A549 (cell line): ENCODE measurements at regions not wholly inside any gene's neighbourhood (a gene's known extent, or its start where the extent isn't known, plus 50 kb on each side); places are given as distances from the start of the nearest gene placed in this dataset.
"Not testable (repeated sequence)": the region's sequence is repeated elsewhere in the genome, so short reads cannot be mapped to it uniquely, and the experiment has no call there.

Experiments used
- ATAC-seq, 2 experiments: fragments of 200-7000 bp in 1 of 2; fragments of >200 bp in 1 of 2; cut with Nextera tagmentation in 1 of 2; cut with Tn5 transposase in 1 of 2; 3 replicates each; pipeline versions ENCODE4 v1.8.0 to v1.9.1; 2018 to 2020; ENCODE audit warnings: mild to moderate bottlenecking in 1 of 2, moderate library complexity in 1 of 2
- CTCF ChIA-PET: fragments of 300-600 bp; sonication (Branson Sonifier 250); formaldehyde crosslinking; extraction: SDS; loops from one replicate; lab custom pipeline; 2021; ENCODE audit warnings: antibody characterized with exemption, inconsistent platforms; lab: Yijun Ruan, JAX
- POLR2A ChIA-PET: fragments of 350-600 bp; formaldehyde crosslinking; extraction: SDS; loops from one replicate; lab custom pipeline; 2021; ENCODE audit warnings: antibody characterized with exemption, inconsistent platforms; lab: Yijun Ruan, JAX
- DNase-seq, 2 experiments: peaks; one replicate each; pipeline versions ENCODE4 v3.0.0 to v3.0.0-alpha.2; 2011 to 2016; ENCODE audit warnings: low read depth in 1 of 2, low spot score in 1 of 2
- FAIRE-seq: peaks from 2 replicates; lab custom pipeline; 2011; peaks lifted over from hg19 to GRCh38; lab: Jason Lieb, UNC
- H3K27ac ChIP-seq, 2 experiments: fragments of >200 bp; sonication (Bioruptor Twin); formaldehyde crosslinking; 3 replicates each; pipeline ENCODE4 v1.5.1; 2016 to 2017
- H3K4me1 ChIP-seq: fragments of >200 bp; sonication (Bioruptor Twin); formaldehyde crosslinking; 3 replicates; pipeline ENCODE4 v1.6.1; 2016
- H3K4me2 ChIP-seq: fragments of >200 bp; sonication (Bioruptor Twin); formaldehyde crosslinking; 3 replicates; pipeline ENCODE4 v1.6.1; 2016
- H3K4me3 ChIP-seq: fragments of >200 bp; sonication (Bioruptor Twin); formaldehyde crosslinking; 3 replicates; pipeline ENCODE4 v1.5.1; 2016
- H3K9me3 ChIP-seq: fragments of >200 bp; sonication (Bioruptor Twin); formaldehyde crosslinking; 3 replicates; pipeline ENCODE4 v1.6.1; 2016
- ATOH8 ChIP-seq: fragments of 250-450 bp; sonication (Bioruptor Pico); IDR thresholded peaks from 2 replicates; pipeline ENCODE4 v1.5.0; 2020; ENCODE audit warnings: low read depth, mild to moderate bottlenecking, moderate library complexity
- BHLHE40 ChIP-seq: IDR thresholded peaks from 2 replicates; pipeline ENCODE4 v1.6.1; 2012; ENCODE audit warnings: low read depth, low read length, inconsistent platforms
- EHF ChIP-seq: fragments of 250-450 bp; sonication (Bioruptor Pico); IDR thresholded peaks from 2 replicates; pipeline ENCODE4 v1.5.0; 2020; ENCODE audit warnings: mild to moderate bottlenecking
- HEYL ChIP-seq: fragments of 250-450 bp; sonication (Bioruptor Pico); IDR thresholded peaks from 2 replicates; pipeline ENCODE4 v1.8.0; 2021; ENCODE audit warnings: mild to moderate bottlenecking, moderate library complexity
- HOXA7 ChIP-seq: fragments of 250-450 bp; sonication (Bioruptor Pico); IDR thresholded peaks from 2 replicates; pipeline ENCODE4 v1.5.0; 2020; ENCODE audit warnings: mild to moderate bottlenecking, moderate library complexity
- MAFK ChIP-seq: fragments of 450-650 bp; IDR thresholded peaks from 2 replicates; pipeline ENCODE4 v1.6.1; 2014; ENCODE audit not compliant: partially characterized antibody
- MYC ChIP-seq: IDR thresholded peaks from 2 replicates; pipeline ENCODE4 v1.6.1; 2012; ENCODE audit warnings: mild to moderate bottlenecking, inconsistent platforms, low read length, improper control_type of control experiment, borderline replicate concordance
- PHF8 ChIP-seq: fragments of 200-600 bp; sonication (generic); IDR thresholded peaks from 2 replicates; pipeline ENCODE4 v1.6.1; 2016; ENCODE audit warnings: low read depth, mild to moderate bottlenecking, antibody characterized with exemption, moderate library complexity, borderline replicate concordance
- POLR2AphosphoS2 ChIP-seq: conservative IDR thresholded peaks from 2 replicates; pipeline ENCODE4 v1.6.1; 2012; ENCODE audit warnings: low read length, improper control_type of control experiment, inconsistent platforms
- RAD21 ChIP-seq, 2 experiments: fragments of >200 bp in 1 of 2; sonication (Bioruptor Twin) in 1 of 2; formaldehyde crosslinking in 1 of 2; IDR thresholded peaks in 1 of 2; conservative IDR thresholded peaks in 1 of 2; 2 replicates in 1 of 2; 3 replicates in 1 of 2; pipeline ENCODE4 v1.6.1; 2012 to 2018; ENCODE audit warnings: inconsistent platforms in 1 of 2
- RARB ChIP-seq: fragments of 250-450 bp; sonication (Bioruptor Pico); IDR thresholded peaks from 2 replicates; pipeline ENCODE4 v1.8.0; 2021; ENCODE audit warnings: mild to moderate bottlenecking, moderate library complexity
- RCOR1 ChIP-seq: fragments of 150-350 bp; IDR thresholded peaks from 2 replicates; pipeline ENCODE4 v1.6.1; 2014; ENCODE audit warnings: antibody characterized with exemption, low read length, low read depth
- REST ChIP-seq: fragments of 200-600 bp; sonication (generic); IDR thresholded peaks from 2 replicates; pipeline ENCODE4 v1.6.1; 2016; ENCODE audit warnings: antibody characterized with exemption, mild to moderate bottlenecking, moderate library complexity
- SMC3 ChIP-seq: fragments of >200 bp; sonication (Bioruptor Twin); formaldehyde crosslinking; IDR thresholded peaks from 3 replicates; pipeline ENCODE4 v1.6.1; 2018; ENCODE audit warnings: inconsistent platforms
- TFCP2L1 ChIP-seq: fragments of 250-450 bp; sonication (Bioruptor Pico); IDR thresholded peaks from 2 replicates; pipeline ENCODE4 v1.5.0; 2021; ENCODE audit warnings: mild to moderate bottlenecking
- USF2 ChIP-seq: fragments of 450-650 bp; IDR thresholded peaks from 2 replicates; pipeline ENCODE4 v1.6.1; 2014; ENCODE audit warnings: antibody characterized with exemption
- ZFP36 ChIP-seq: fragments of 450-650 bp; IDR thresholded peaks from 2 replicates; pipeline ENCODE4 v1.6.1; 2014; ENCODE audit warnings: borderline replicate concordance; ENCODE audit not compliant: partially characterized antibody
- WGBS: methylation state at CpG from one replicate; pipeline ENCODE4 v1.1.6; 2017; ENCODE audit errors: missing lambda C conversion rate; 5-methylcytosine and 5-hydroxymethylcytosine counted together

GRCh38 chr7:108911016-108911415 lies 341.3 kb downstream of the DNAJB9 start:
- ATAC-seq = no peak

GRCh38 chr7:108920490-108920889 lies 350.8 kb downstream of the DNAJB9 start:
- ATAC-seq = no peak
- WGBS = 0% methylated on average over 1 of the region's 1 CpG
- POLR2A ChIA-PET = no interaction called here

More at GRCh38 chr7:108911016-108911415, 341.3 kb downstream of the DNAJB9 start:
- ChIA-PET CTCF (no interaction called here), POLR2A (no interaction called here)
- FAIRE-seq = no peak
- no peak for TF ChIP-seq SMC3
- TF ChIP-seq RARB (CRISPR knock-in tag) = no peak
- no peak for TF ChIP-seq REST
- TF ChIP-seq BHLHE40 = no peak
- TF ChIP-seq USF2 = no peak
- TF ChIP-seq TFCP2L1 (CRISPR knock-in tag) = no peak
- no peak for TF ChIP-seq MAFK
- TF ChIP-seq RCOR1 = no peak
- no peak for TF ChIP-seq MYC
- no peak for TF ChIP-seq PHF8
- TF ChIP-seq EHF (CRISPR knock-in tag) = no peak
- no peak overlapping the region for H3K4me3 ChIP-seq
- no peak overlapping the region for H3K4me2 ChIP-seq
- no peak overlapping the region for H3K27ac ChIP-seq
- no peak for DNase-seq
- no peaks in the 10 kb centered on the region; the same call in 2 of the 3 replicates for H3K9me3 ChIP-seq
- WGBS = 27% methylated on average over 1 of the region's 1 CpG
- no peaks in the 10 kb centered on the region for H3K4me1 ChIP-seq

GRCh38 chr7:108943048-108943447 lies 373.4 kb downstream of the DNAJB9 start:
- DNase-seq, ATAC-seq, H3K9me3 ChIP-seq, FAIRE-seq, CTCF ChIA-PET, H3K27ac ChIP-seq, POLR2A ChIA-PET, H3K4me1 ChIP-seq: not testable (repeated sequence)
- H3K4me3 ChIP-seq = peak overlapping the region; percentile 16; the same call in 1 of the 3 replicates
- WGBS = 7% methylated on average over 14 of the region's 14 CpGs
- H3K4me2 ChIP-seq = peak overlapping the region; percentile 26; the same call in 1 of the 3 replicates

More at GRCh38 chr7:108920490-108920889, 350.8 kb downstream of the DNAJB9 start:
- Histone ChIP-seq H3K4me3 (no peak overlapping the region), H3K27ac (no peak overlapping the region), H3K4me1 (no peaks in the 10 kb centered on the region), H3K4me2 (no peak overlapping the region), H3K9me3 (no peaks in the 10 kb centered on the region)
- CTCF ChIA-PET = no interaction called here
- DNase-seq = no peak
- no peak for FAIRE-seq
- TF ChIP-seq HOXA7 (CRISPR knock-in tag) (no peak), ZFP36 (no peak), EHF (CRISPR knock-in tag) (no peak), HEYL (no peak), ATOH8 (CRISPR knock-in tag) (no peak), RAD21 (conservative IDR thresholded peaks at IDR 0.05 in 1 of 2, IDR thresholded peaks at IDR 0.05 in 1 of 2) (no peak), POLR2AphosphoS2 (no peak)
